ENCODE measurements at regions not wholly inside any gene's neighbourhood (a gene's known extent, or its start where the extent isn't known, plus 50 kb on each side); places are given as distances from the start of the nearest gene placed in this dataset.

- H3K27me3 ChIP-seq (ENCODE audit: control insufficient read depth in 5 of 5, insufficient read depth in 4 of 5, low read length in 5 of 5), result no peaks in the 10 kb centered on the region
- H3K36me3 ChIP-seq (ENCODE audit: control insufficient read depth in 5 of 5, insufficient read depth in 5 of 5, low read length in 5 of 5), result no peaks in the 10 kb centered on the region
Measured at GRCh38 chr20:11255860-11256259, 582.1 kb upstream of the JAG1 start.

GRCh38 chr20:11260611-11261010, 586.8 kb upstream of the JAG1 start:
- no peak overlapping the region for H3K4me3 ChIP-seq (ENCODE audit: low read depth in 1 of 5, low read length in 5 of 5)

More at GRCh38 chr20:11255860-11256259, 582.1 kb upstream of the JAG1 start:
- Histone ChIP-seq H3K4me3 (ENCODE audit: low read depth in 1 of 5, low read length in 5 of 5) (no peak overlapping the region), H3K9ac (ENCODE audit: low read length in 5 of 5) (no peak overlapping the region), H3K4me1 (ENCODE audit: control insufficient read depth in 5 of 5, insufficient read depth in 5 of 5, low read length in 5 of 5) (no peaks in the 10 kb centered on the region), H3K9me3 (ENCODE audit: control insufficient read depth in 5 of 5, low read length in 5 of 5) (peaks cover 4 to 15% (median 12%) of the 10 kb centered on the region in 5 donors), H3K27ac (ENCODE audit: low read depth, low read length) (no peak overlapping the region)

GRCh38 chr20:11261533-11262000, 587.8 kb upstream of the JAG1 start:
- H3K4me1 ChIP-seq (ENCODE audit: control insufficient read depth in 5 of 5, insufficient read depth in 5 of 5, low read length in 5 of 5), result peaks cover 0 to 2% (median 0%) of the 10 kb centered on the region in 5 donors
- H3K9me3 ChIP-seq (ENCODE audit: control insufficient read depth in 5 of 5, low read length in 5 of 5), result peaks cover 0 to 7% (median 6%) of the 10 kb centered on the region in 5 donors
- no peak overlapping the region for H3K9ac ChIP-seq (ENCODE audit: low read length in 5 of 5)
- no peaks in the 10 kb centered on the region for H3K36me3 ChIP-seq (ENCODE audit: control insufficient read depth in 5 of 5, insufficient read depth in 5 of 5, low read length in 5 of 5)
- no peak overlapping the region for H3K27ac ChIP-seq (ENCODE audit: low read depth, low read length)
- H3K4me3 ChIP-seq (ENCODE audit: low read depth in 1 of 5, low read length in 5 of 5), result no peak overlapping the region
- H3K27me3 ChIP-seq (ENCODE audit: control insufficient read depth in 5 of 5, insufficient read depth in 4 of 5, low read length in 5 of 5), result no peaks in the 10 kb centered on the region

More at GRCh38 chr20:11260611-11261010, 586.8 kb upstream of the JAG1 start:
- H3K27ac ChIP-seq (ENCODE audit: low read depth, low read length), result no peak overlapping the region
- no peaks in the 10 kb centered on the region for H3K27me3 ChIP-seq (ENCODE audit: control insufficient read depth in 5 of 5, insufficient read depth in 4 of 5, low read length in 5 of 5)
- no peak overlapping the region for H3K9ac ChIP-seq (ENCODE audit: low read length in 5 of 5)
- H3K9me3 ChIP-seq (ENCODE audit: control insufficient read depth in 5 of 5, low read length in 5 of 5), result peaks cover 0 to 7% (median 6%) of the 10 kb centered on the region in 5 donors
- no peaks in the 10 kb centered on the region for H3K36me3 ChIP-seq (ENCODE audit: control insufficient read depth in 5 of 5, insufficient read depth in 5 of 5, low read length in 5 of 5)
- peaks cover 0 to 2% (median 0%) of the 10 kb centered on the region in 5 donors for H3K4me1 ChIP-seq (ENCODE audit: control insufficient read depth in 5 of 5, insufficient read depth in 5 of 5, low read length in 5 of 5)

- Histone ChIP-seq H3K4me1 (ENCODE audit: control insufficient read depth in 5 of 5, insufficient read depth in 5 of 5, low read length in 5 of 5) (peaks cover 0 to 17% (median 4%) of the 10 kb centered on the region in 5 donors), H3K27ac (ENCODE audit: low read depth, low read length) (peak overlapping the region; percentile 7), H3K36me3 (ENCODE audit: control insufficient read depth in 5 of 5, insufficient read depth in 5 of 5, low read length in 5 of 5) (no peaks in the 10 kb centered on the region), H3K9ac (ENCODE audit: low read length in 5 of 5) (no peak overlapping the region), H3K27me3 (ENCODE audit: control insufficient read depth in 5 of 5, insufficient read depth in 4 of 5, low read length in 5 of 5) (no peaks in the 10 kb centered on the region), H3K9me3 (ENCODE audit: control insufficient read depth in 5 of 5, low read length in 5 of 5) (no peaks in the 10 kb centered on the region), H3K4me3 (ENCODE audit: low read depth in 1 of 5, low read length in 5 of 5) (no peak overlapping the region)
Measured at GRCh38 chr20:11266571-11266970, 592.8 kb upstream of the JAG1 start.

- Histone ChIP-seq H3K36me3 (ENCODE audit: control insufficient read depth in 5 of 5, insufficient read depth in 5 of 5, low read length in 5 of 5) (no peaks in the 10 kb centered on the region), H3K4me1 (ENCODE audit: control insufficient read depth in 5 of 5, insufficient read depth in 5 of 5, low read length in 5 of 5) (peaks cover 0 to 17% (median 6%) of the 10 kb centered on the region in 5 donors), H3K27ac (ENCODE audit: low read depth, low read length) (peak overlapping the region; percentile 7), H3K9me3 (ENCODE audit: control insufficient read depth in 5 of 5, low read length in 5 of 5) (no peaks in the 10 kb centered on the region), H3K27me3 (ENCODE audit: control insufficient read depth in 5 of 5, insufficient read depth in 4 of 5, low read length in 5 of 5) (no peaks in the 10 kb centered on the region), H3K9ac (ENCODE audit: low read length in 5 of 5) (no peak overlapping the region), H3K4me3 (ENCODE audit: low read depth in 1 of 5, low read length in 5 of 5) (no peak overlapping the region)
Measured at GRCh38 chr20:11267131-11267761, 593.4 kb upstream of the JAG1 start.

- H3K27me3 ChIP-seq (ENCODE audit: control insufficient read depth in 5 of 5, insufficient read depth in 4 of 5, low read length in 5 of 5), result no peaks in the 10 kb centered on the region
- no peaks in the 10 kb centered on the region for H3K9me3 ChIP-seq (ENCODE audit: control insufficient read depth in 5 of 5, low read length in 5 of 5)
- H3K4me3 ChIP-seq (ENCODE audit: low read depth in 1 of 5, low read length in 5 of 5), result no peak overlapping the region
- H3K36me3 ChIP-seq (ENCODE audit: control insufficient read depth in 5 of 5, insufficient read depth in 5 of 5, low read length in 5 of 5), result no peaks in the 10 kb centered on the region
- H3K9ac ChIP-seq (ENCODE audit: low read length in 5 of 5), result no peak overlapping the region
- H3K27ac ChIP-seq (ENCODE audit: low read depth, low read length), result no peak overlapping the region
- H3K4me1 ChIP-seq (ENCODE audit: control insufficient read depth in 5 of 5, insufficient read depth in 5 of 5, low read length in 5 of 5), result peaks cover 0 to 17% (median 8%) of the 10 kb centered on the region in 5 donors
Measured at GRCh38 chr20:11267762-11268335, 594.0 kb upstream of the JAG1 start.

GRCh38 chr20:11270566-11270965, 596.8 kb upstream of the JAG1 start:
- H3K36me3 ChIP-seq (ENCODE audit: control insufficient read depth in 5 of 5, insufficient read depth in 5 of 5, low read length in 5 of 5), result no peaks in the 10 kb centered on the region
- H3K9ac ChIP-seq (ENCODE audit: low read length in 5 of 5), result no peak overlapping the region
- H3K4me1 ChIP-seq (ENCODE audit: control insufficient read depth in 5 of 5, insufficient read depth in 5 of 5, low read length in 5 of 5), result peaks cover 0 to 17% (median 8%) of the 10 kb centered on the region in 5 donors
- H3K9me3 ChIP-seq (ENCODE audit: control insufficient read depth in 5 of 5, low read length in 5 of 5), result no peaks in the 10 kb centered on the region
- no peak overlapping the region for H3K27ac ChIP-seq (ENCODE audit: low read depth, low read length)
- H3K27me3 ChIP-seq (ENCODE audit: control insufficient read depth in 5 of 5, insufficient read depth in 4 of 5, low read length in 5 of 5), result no peaks in the 10 kb centered on the region
- H3K4me3 ChIP-seq (ENCODE audit: low read depth in 1 of 5, low read length in 5 of 5), result no peak overlapping the region

- no peaks in the 10 kb centered on the region for H3K9me3 ChIP-seq (ENCODE audit: control insufficient read depth in 5 of 5, low read length in 5 of 5)
- no peaks in the 10 kb centered on the region for H3K27me3 ChIP-seq (ENCODE audit: control insufficient read depth in 5 of 5, insufficient read depth in 4 of 5, low read length in 5 of 5)
- H3K4me3 ChIP-seq (ENCODE audit: low read depth in 1 of 5, low read length in 5 of 5), result no peak overlapping the region
- H3K27ac ChIP-seq (ENCODE audit: low read depth, low read length), result no peak overlapping the region
- H3K4me1 ChIP-seq (ENCODE audit: control insufficient read depth in 5 of 5, insufficient read depth in 5 of 5, low read length in 5 of 5), result peaks cover 0 to 17% (median 8%) of the 10 kb centered on the region in 5 donors
- no peaks in the 10 kb centered on the region for H3K36me3 ChIP-seq (ENCODE audit: control insufficient read depth in 5 of 5, insufficient read depth in 5 of 5, low read length in 5 of 5)
- H3K9ac ChIP-seq (ENCODE audit: low read length in 5 of 5), result no peak overlapping the region
Measured at GRCh38 chr20:11271319-11271718, 597.5 kb upstream of the JAG1 start.

- Histone ChIP-seq H3K9ac (ENCODE audit: low read length in 5 of 5) (no peak overlapping the region), H3K9me3 (ENCODE audit: control insufficient read depth in 5 of 5, low read length in 5 of 5) (no peaks in the 10 kb centered on the region), H3K4me1 (ENCODE audit: control insufficient read depth in 5 of 5, insufficient read depth in 5 of 5, low read length in 5 of 5) (peaks cover 0 to 11% (median 6%) of the 10 kb centered on the region in 5 donors)
Measured at GRCh38 chr20:11271920-11272594, 598.3 kb upstream of the JAG1 start.

GRCh38 chr20:11274141-11274594, 600.4 kb upstream of the JAG1 start:
- Histone ChIP-seq H3K27ac (ENCODE audit: low read depth, low read length) (no peak overlapping the region), H3K9me3 (ENCODE audit: control insufficient read depth in 5 of 5, low read length in 5 of 5) (no peaks in the 10 kb centered on the region), H3K9ac (ENCODE audit: low read length in 5 of 5) (no peak overlapping the region), H3K27me3 (ENCODE audit: control insufficient read depth in 5 of 5, insufficient read depth in 4 of 5, low read length in 5 of 5) (no peaks in the 10 kb centered on the region), H3K4me3 (ENCODE audit: low read depth in 1 of 5, low read length in 5 of 5) (no peak overlapping the region), H3K4me1 (ENCODE audit: control insufficient read depth in 5 of 5, insufficient read depth in 5 of 5, low read length in 5 of 5) (peaks cover 0 to 4% (median 0%) of the 10 kb centered on the region in 5 donors), H3K36me3 (ENCODE audit: control insufficient read depth in 5 of 5, insufficient read depth in 5 of 5, low read length in 5 of 5) (no peaks in the 10 kb centered on the region)

More at GRCh38 chr20:11271920-11272594, 598.3 kb upstream of the JAG1 start:
- Histone ChIP-seq H3K27me3 (ENCODE audit: control insufficient read depth in 5 of 5, insufficient read depth in 4 of 5, low read length in 5 of 5) (no peaks in the 10 kb centered on the region), H3K27ac (ENCODE audit: low read depth, low read length) (no peak overlapping the region), H3K4me3 (ENCODE audit: low read depth in 1 of 5, low read length in 5 of 5) (no peak overlapping the region), H3K36me3 (ENCODE audit: control insufficient read depth in 5 of 5, insufficient read depth in 5 of 5, low read length in 5 of 5) (no peaks in the 10 kb centered on the region)

Measured in subcutaneous abdominal adipose tissue (tissue), 5 donors.